ENCODE measurements at regions not wholly inside any gene's neighbourhood (a gene's known extent, or its start where the extent isn't known, plus 50 kb on each side); places are given as distances from the start of the nearest gene placed in this dataset.
A peak's percentile ranks its signal among the peaks of the same experiment; 100 is the strongest.

DNA sequence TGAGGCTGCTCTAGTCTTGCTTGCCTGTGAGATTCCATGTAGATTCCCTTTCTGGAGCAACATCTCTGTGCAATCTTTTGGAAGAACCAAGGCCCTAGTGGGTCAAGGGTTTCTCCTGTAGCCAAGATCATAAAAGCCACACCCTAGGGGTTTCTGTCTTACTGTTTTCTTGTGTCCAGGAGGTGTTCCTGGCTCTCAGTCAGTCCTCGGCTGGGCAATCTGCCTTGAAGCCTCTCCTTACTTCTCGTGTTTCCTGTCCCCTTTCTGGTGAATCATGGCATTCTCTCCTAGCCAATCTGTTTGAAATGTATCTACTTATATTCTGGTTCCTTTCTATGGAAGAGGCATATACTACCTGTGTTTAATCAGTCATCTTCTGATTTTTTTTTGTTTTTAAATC, 484.8 kb upstream of the UBE2E3 start:
- H3K27me3 Mint-ChIP-seq (ENCODE audit: low read depth): no peaks in the 10 kb centered on the region
- no peak overlapping the region for H3K4me3 Mint-ChIP-seq (ENCODE audit: unreplicated experiment)
- peaks cover 19% of the 10 kb centered on the region for H3K9me3 Mint-ChIP-seq (ENCODE audit: low read depth)
- peaks cover 8% of the 10 kb centered on the region for H3K36me3 Mint-ChIP-seq (ENCODE audit: low read depth)
- H3K4me1 Mint-ChIP-seq (ENCODE audit: low read depth): no peaks in the 10 kb centered on the region
- no peak for DNase-seq (ENCODE audit: low spot score)
- H3K27ac Mint-ChIP-seq (ENCODE audit: unreplicated experiment): no peak overlapping the region
- TF ChIP-seq CTCF (IDR thresholded peaks at IDR 0.05): no peak

- no peak overlapping the region for H3K4me3 Mint-ChIP-seq (ENCODE audit: unreplicated experiment)
- H3K27me3 Mint-ChIP-seq (ENCODE audit: low read depth): no peaks in the 10 kb centered on the region
- TF ChIP-seq CTCF (IDR thresholded peaks at IDR 0.05): no peak
- peaks cover 29% of the 10 kb centered on the region for H3K9me3 Mint-ChIP-seq (ENCODE audit: low read depth)
- peak; percentile 52 for DNase-seq (ENCODE audit: low spot score)
- peaks cover 12% of the 10 kb centered on the region for H3K36me3 Mint-ChIP-seq (ENCODE audit: low read depth)
- H3K4me1 Mint-ChIP-seq (ENCODE audit: low read depth): no peaks in the 10 kb centered on the region
- H3K27ac Mint-ChIP-seq (ENCODE audit: unreplicated experiment): no peak overlapping the region
Measured at GRCh38 chr2:180494286-180494685, 486.1 kb upstream of the UBE2E3 start.

DNA sequence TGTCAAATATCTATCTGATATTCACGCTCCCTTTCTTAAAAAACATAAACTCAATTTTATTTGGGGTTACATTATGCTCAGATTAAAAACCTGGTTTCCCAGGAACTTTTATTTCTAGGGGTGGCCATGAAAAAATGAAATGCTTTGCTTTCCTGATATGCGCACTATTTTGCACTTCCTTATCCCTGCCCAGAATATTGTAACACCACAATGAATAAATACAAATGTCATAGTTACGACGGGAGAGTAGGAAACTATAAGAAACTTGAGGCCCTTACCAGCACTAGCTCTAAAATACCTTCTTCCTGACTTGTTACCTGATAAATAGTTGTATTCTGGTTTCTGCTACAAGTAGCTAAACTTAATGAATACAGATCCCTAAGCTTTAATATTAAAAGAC, 475.6 kb upstream of the CWC22 start:
- no peaks in the 10 kb centered on the region for H3K27me3 Mint-ChIP-seq (ENCODE audit: low read depth)
- H3K27ac Mint-ChIP-seq (ENCODE audit: unreplicated experiment): no peak overlapping the region
- no peaks in the 10 kb centered on the region for H3K9me3 Mint-ChIP-seq (ENCODE audit: low read depth)
- no peaks in the 10 kb centered on the region for H3K4me1 Mint-ChIP-seq (ENCODE audit: low read depth)
- TF ChIP-seq CTCF (IDR thresholded peaks at IDR 0.05): no peak
- H3K4me3 Mint-ChIP-seq (ENCODE audit: unreplicated experiment): no peak overlapping the region
- DNase-seq (ENCODE audit: low spot score): no peak
- no peaks in the 10 kb centered on the region for H3K36me3 Mint-ChIP-seq (ENCODE audit: low read depth)

DNA sequence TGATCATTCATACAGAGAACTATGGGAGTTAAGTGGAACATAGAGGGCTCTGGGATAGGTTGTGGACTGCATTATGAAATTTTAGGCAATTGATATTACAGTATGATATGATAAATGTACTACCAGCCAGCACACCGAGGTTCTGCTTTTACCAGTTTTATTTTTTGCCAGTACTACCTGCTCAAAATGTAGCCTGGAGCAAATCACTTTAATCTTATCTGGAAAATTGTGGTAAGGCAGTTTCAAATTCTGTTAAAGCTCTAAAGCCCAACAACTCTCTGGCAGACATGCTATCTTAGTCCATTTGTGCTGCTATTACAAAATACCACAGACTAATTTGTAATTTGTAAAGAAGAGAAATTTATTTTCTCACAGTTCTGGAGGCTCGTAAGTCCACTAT, 474.9 kb upstream of the CWC22 start:
- DNase-seq (ENCODE audit: low spot score): no peak
- H3K27me3 Mint-ChIP-seq (ENCODE audit: low read depth): no peaks in the 10 kb centered on the region
- H3K27ac Mint-ChIP-seq (ENCODE audit: unreplicated experiment): no peak overlapping the region
- H3K9me3 Mint-ChIP-seq (ENCODE audit: low read depth): no peaks in the 10 kb centered on the region
- no peak for TF ChIP-seq CTCF (IDR thresholded peaks at IDR 0.05)
- no peaks in the 10 kb centered on the region for H3K36me3 Mint-ChIP-seq (ENCODE audit: low read depth)
- no peak overlapping the region for H3K4me3 Mint-ChIP-seq (ENCODE audit: unreplicated experiment)
- H3K4me1 Mint-ChIP-seq (ENCODE audit: low read depth): no peaks in the 10 kb centered on the region

DNA sequence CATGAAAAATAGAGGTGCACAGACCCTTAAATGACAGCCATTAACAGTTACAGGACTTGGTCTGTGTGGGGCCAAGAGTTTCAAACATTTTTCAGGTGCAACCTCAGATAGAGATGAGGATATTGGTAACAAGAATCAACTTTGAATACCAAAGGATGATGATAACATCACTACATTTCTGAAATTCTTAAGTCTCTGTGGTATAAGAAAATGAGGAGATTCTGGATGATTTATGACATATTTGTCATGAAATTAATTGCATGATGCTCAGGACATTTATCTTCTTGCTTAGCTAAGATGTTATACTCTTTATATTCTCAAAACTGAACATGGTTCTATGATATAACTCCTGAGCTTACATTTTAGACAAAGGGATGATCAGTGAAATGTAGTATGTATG, 471.8 kb upstream of the CWC22 start:
- Mint-ChIP-seq H3K9me3 (ENCODE audit: low read depth) (no peaks in the 10 kb centered on the region), H3K4me3 (ENCODE audit: unreplicated experiment) (no peak overlapping the region), H3K27ac (ENCODE audit: unreplicated experiment) (no peak overlapping the region), H3K27me3 (ENCODE audit: low read depth) (no peaks in the 10 kb centered on the region), H3K36me3 (ENCODE audit: low read depth) (no peaks in the 10 kb centered on the region), H3K4me1 (ENCODE audit: low read depth) (no peaks in the 10 kb centered on the region)
- DNase-seq (ENCODE audit: low spot score): no peak
- TF ChIP-seq CTCF (IDR thresholded peaks at IDR 0.05): no peak
